ENCODE measurements at regions not wholly inside any gene's neighbourhood (a gene's known extent, or its start where the extent isn't known, plus 50 kb on each side); places are given as distances from the start of the nearest gene placed in this dataset.

- peak; percentile 36; the same call in 1 of the 2 replicates for TF ChIP-seq RAD21 (IDR thresholded peaks at IDR 0.05; ENCODE audit: low read depth)
Measured at GRCh38 chr3:150319900-150320299, 88.2 kb upstream of the TSC22D2 start (continued).

- POLR2A ChIA-PET, result no interaction called here
- intact Hi-C loops (cut with micrococcal nuclease), result no loop called here
Measured at GRCh38 chr3:150317469-150317868, 90.6 kb upstream of the TSC22D2 start.

More at GRCh38 chr3:150317469-150317868, 90.6 kb upstream of the TSC22D2 start:
- H3K4me2 ChIP-seq (ENCODE audit: low read length), result no peak overlapping the region
- RAD21 ChIA-PET (ENCODE audit: low non-redundant PET in 1 of 2, low total read pairs in 2 of 2, uncharacterized antibody in 2 of 2, unreplicated experiment in 2 of 2), result no interaction called here
- ATAC-seq (no peak), DNase-seq (ENCODE audit: low read depth, low spot score) (no peak)
- peaks cover 6 to 26% of the 10 kb centered on the region in 2 experiments for H3K4me1 ChIP-seq (ENCODE audit: control insufficient read depth in 1 of 2, insufficient read depth in 2 of 2, low read length in 2 of 2)
- no peaks in the 10 kb centered on the region for H3K79me2 ChIP-seq (ENCODE audit: insufficient read depth, low read length)
- no peak for TF ChIP-seq SIN3A (IDR thresholded peaks at IDR 0.05; ENCODE audit: low read depth)
- no peak for TF ChIP-seq CBX3 (IDR thresholded peaks at IDR 0.05; ENCODE audit: low read depth)
- TF ChIP-seq ZBTB33 (IDR thresholded peaks at IDR 0.05; ENCODE audit: extremely low read depth, insufficient replicate concordance, low read length), result no peak
- TF ChIP-seq JUND (IDR thresholded peaks at IDR 0.05), result no peak
- TF ChIP-seq POLR2A (IDR thresholded peaks at IDR 0.05; ENCODE audit: borderline replicate concordance, extremely low read depth, insufficient read depth, insufficient read length), result no peak
- no peak for TF ChIP-seq YY1 (IDR thresholded peaks at IDR 0.05; ENCODE audit: extremely low read depth, insufficient replicate concordance, low read depth, low read length)
- TF ChIP-seq ELF1 (IDR thresholded peaks at IDR 0.05; ENCODE audit: borderline replicate concordance, low read depth), result no peak
- TF ChIP-seq TCF7L2 (IDR thresholded peaks at IDR 0.05; ENCODE audit: borderline replicate concordance, extremely low read depth, insufficient read depth, insufficient read length), result no peak
- TF ChIP-seq ZFX (IDR thresholded peaks at IDR 0.05), result no peak
- no peak for TF ChIP-seq ZNF274 (IDR thresholded peaks at IDR 0.05; ENCODE audit: low read depth, low read length)
- no peak for TF ChIP-seq SP1 (IDR thresholded peaks at IDR 0.05; ENCODE audit: low read depth)
- no peak for TF ChIP-seq EZH2 (IDR thresholded peaks at IDR 0.05)
- no peak for TF ChIP-seq CEBPB (IDR thresholded peaks at IDR 0.05; ENCODE audit: low read depth)
- TF ChIP-seq ATF3 (IDR thresholded peaks at IDR 0.05), result no peak
- TF ChIP-seq EZH2phosphoT487 (IDR thresholded peaks at IDR 0.05; ENCODE audit: borderline replicate concordance), result no peak
- no peak for TF ChIP-seq EGR1 (IDR thresholded peaks at IDR 0.05; ENCODE audit: low read depth)
- no peak for TF ChIP-seq MAX (IDR thresholded peaks at IDR 0.05)
- CTCF ChIA-PET, result interaction anchor here (0.6 to 0.8 kb wide), 2 partner anchors 12 to 437 kb away, joined by 3 read pairs; no protein-coding TSS in a partner anchor
- no peaks in the 10 kb centered on the region for H3K9me3 ChIP-seq (ENCODE audit: control insufficient read depth in 1 of 2, insufficient read depth in 1 of 2, low read depth in 1 of 2, low read length in 2 of 2)
- H3K27ac ChIP-seq (ENCODE audit: low read depth, low read length), result no peak overlapping the region
- no peaks in the 10 kb centered on the region for H3K36me3 ChIP-seq (ENCODE audit: control insufficient read depth in 1 of 2, insufficient read depth in 2 of 2, low read length in 2 of 2)
- no peak overlapping the region for H3K9ac ChIP-seq (ENCODE audit: low read length)
- H4K20me1 ChIP-seq (ENCODE audit: insufficient read depth), result no peaks in the 10 kb centered on the region
- peak overlapping the region; percentile 21 for H2AFZ ChIP-seq (ENCODE audit: low read depth, low read length, poor library complexity, severe bottlenecking)
- no peak overlapping the region for H3K4me3 ChIP-seq (replicated peaks in 1 of 2; ENCODE audit: low read depth in 1 of 2, low read length in 2 of 2)
- no peaks in the 10 kb centered on the region for H3K27me3 ChIP-seq (ENCODE audit: insufficient read depth, low read length)
- no peaks in the 10 kb centered on the region for H3K9me2 ChIP-seq (ENCODE audit: insufficient read depth)
- BruUV-seq (replicated peaks), result no TSS peak

Data from HCT116 (cell line).